DND-41 (cell line): ENCODE measurements at regions not wholly inside any gene's neighbourhood (a gene's known extent, or its start where the extent isn't known, plus 50 kb on each side); places are given as distances from the start of the nearest gene placed in this dataset.

Experiments
- CTCF ChIP-seq: IDR thresholded peaks from 2 replicates; pipeline ENCODE4 v1.5.1; 2012; ENCODE audit warnings: borderline replicate concordance, low read length, moderate library complexity, mild to moderate bottlenecking; ENCODE audit not compliant: poor library complexity, severe bottlenecking; ENCODE audit errors: extremely low read depth
- EZH2 ChIP-seq: IDR thresholded peaks from 3 replicates; pipeline ENCODE4 v1.6.1; 2012; ENCODE audit warnings: borderline replicate concordance, low read depth, mild to moderate bottlenecking, moderate library complexity, low read length, inconsistent platforms; ENCODE audit not compliant: severe bottlenecking

GRCh38 chr9:126055381-126055985 lies 271.1 kb upstream of the MVB12B start:
- no peak for TF ChIP-seq EZH2
- TF ChIP-seq CTCF, result no peak
